Activated T-cell treated with anti-CD3 and anti-CD28 coated beads, Interleukin-2, amount 50 U/mL, for 72 hours (primary cell): ENCODE measurements at regions not wholly inside any gene's neighbourhood (a gene's known extent, or its start where the extent isn't known, plus 50 kb on each side); places are given as distances from the start of the nearest gene placed in this dataset.

ENCODE experiments used
- ATAC-seq, 2 donors: fragments of 150-1000 bp; cut with Tn5 transposase; replicated peaks in 1 of 2; 2 replicates each; pipeline ENCODE4 v1.10.0; 2021; ENCODE audit warnings: moderate library complexity in 2 of 2, mild to moderate bottlenecking in 1 of 2
- DNase-seq, 2 donors: peaks; one replicate each; pipeline ENCODE4 v3.0.0; 2021 to 2022; ENCODE audit warnings: mixed read lengths in 1 of 2
- H3K27ac Mint-ChIP-seq: one replicate; pipeline ENCODE4 v1.8.0; 2022; ENCODE audit warnings: mild to moderate bottlenecking, moderate library complexity, mixed read lengths
- H3K27me3 Mint-ChIP-seq: one replicate; pipeline ENCODE4 v1.8.0; 2022; ENCODE audit warnings: low read depth, mixed read lengths
- H3K36me3 Mint-ChIP-seq, 2 donors: one replicate each; pipeline ENCODE4 v1.8.0; 2022; ENCODE audit warnings: mixed read lengths in 2 of 2, mild to moderate bottlenecking in 1 of 2; ENCODE audit not compliant: insufficient read depth in 2 of 2
- H3K4me1 Mint-ChIP-seq: one replicate; pipeline ENCODE4 v1.8.0; 2022; ENCODE audit warnings: low read depth, mixed read lengths
- H3K4me3 Mint-ChIP-seq, 2 donors: one replicate each; pipeline ENCODE4 v1.8.0; 2022; ENCODE audit warnings: mild to moderate bottlenecking in 2 of 2, mixed read lengths in 2 of 2, moderate library complexity in 2 of 2
- H3K9me3 Mint-ChIP-seq, 2 donors: one replicate each; pipeline ENCODE4 v1.8.0; 2022; ENCODE audit warnings: mixed read lengths in 2 of 2

DNA sequence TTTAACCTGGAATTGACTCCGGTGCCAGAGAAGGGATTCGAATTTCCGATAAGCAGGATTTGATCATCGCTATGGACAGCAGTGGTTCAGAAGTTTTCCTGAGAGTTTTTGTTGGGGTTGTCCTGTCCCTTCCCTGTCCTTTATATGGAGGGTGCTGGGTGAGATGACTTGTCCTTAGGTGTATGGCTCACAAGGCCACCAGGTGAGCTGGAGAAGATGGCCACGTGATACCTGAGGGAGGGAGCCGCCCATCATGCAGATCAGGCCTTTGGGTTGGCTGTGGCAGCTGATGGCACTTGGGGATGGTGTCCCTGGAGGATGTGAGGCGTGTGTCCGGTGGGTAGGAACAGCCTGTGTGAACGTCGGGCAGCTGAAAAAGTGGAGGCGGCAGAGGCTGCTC lies 187.7 kb downstream of the PTPN20 start:
- Mint-ChIP-seq H3K27me3 (no peaks in the 10 kb centered on the region), H3K4me3 (no peak overlapping the region), H3K9me3 (peaks cover 0 to 2% of the 10 kb centered on the region in 2 donors), H3K4me1 (no peaks in the 10 kb centered on the region), H3K27ac (no peak overlapping the region), H3K36me3 (no peaks in the 10 kb centered on the region)
- ATAC-seq (no peak), DNase-seq (no peak)

DNA sequence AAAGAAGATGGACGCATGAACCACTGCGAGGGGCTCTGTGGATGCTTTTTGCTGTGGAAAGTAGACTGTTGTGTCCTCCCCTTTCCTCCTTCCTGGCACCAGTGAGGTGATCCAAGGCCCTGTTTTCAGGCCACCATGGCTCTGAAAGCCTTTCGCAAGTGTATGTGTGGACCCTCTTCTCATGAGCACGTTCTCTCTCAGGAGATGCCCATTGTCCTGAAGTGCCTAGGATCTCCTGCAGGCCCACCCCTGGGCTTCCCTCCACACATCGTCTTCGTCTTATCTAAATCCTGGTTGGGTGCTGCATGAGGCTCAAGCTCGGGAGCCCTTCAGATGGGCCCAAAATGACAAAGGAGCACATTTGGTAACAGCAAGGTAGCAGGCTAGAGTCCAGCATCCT lies 188.2 kb downstream of the PTPN20 start:
- peaks cover 0 to 2% of the 10 kb centered on the region in 2 donors for H3K9me3 Mint-ChIP-seq
- ATAC-seq = no peak
- H3K36me3 Mint-ChIP-seq = no peaks in the 10 kb centered on the region
- H3K27me3 Mint-ChIP-seq = no peaks in the 10 kb centered on the region
- H3K4me3 Mint-ChIP-seq = no peak overlapping the region
- DNase-seq = no peak
- H3K4me1 Mint-ChIP-seq = peaks cover 3% of the 10 kb centered on the region
- no peak overlapping the region for H3K27ac Mint-ChIP-seq

DNA sequence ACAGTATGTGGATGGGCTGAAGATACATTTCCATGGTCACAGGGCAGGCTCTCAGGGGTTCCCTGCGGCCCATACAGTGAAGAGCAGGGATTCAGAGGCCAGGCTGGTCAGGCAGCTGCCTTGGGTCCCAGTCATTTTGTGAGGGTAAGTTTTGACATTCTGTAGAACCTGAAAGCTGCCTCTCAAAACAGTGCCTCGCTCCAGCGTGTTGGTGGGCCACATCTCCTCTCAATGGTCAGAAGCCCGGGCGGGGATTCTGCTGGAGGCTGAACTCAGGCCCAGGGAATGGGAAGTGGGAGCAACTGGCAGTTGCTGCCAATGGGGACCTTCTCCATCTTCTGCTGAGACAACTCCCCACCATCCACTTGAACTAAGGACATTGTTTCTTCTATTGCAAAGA lies 190.0 kb downstream of the PTPN20 start:
- Mint-ChIP-seq H3K4me3 (no peak overlapping the region), H3K27ac (no peak overlapping the region), H3K36me3 (no peaks in the 10 kb centered on the region), H3K9me3 (no peaks in the 10 kb centered on the region), H3K4me1 (peaks cover 5% of the 10 kb centered on the region), H3K27me3 (no peaks in the 10 kb centered on the region)
- no peak for ATAC-seq
- no peak for DNase-seq

DNA sequence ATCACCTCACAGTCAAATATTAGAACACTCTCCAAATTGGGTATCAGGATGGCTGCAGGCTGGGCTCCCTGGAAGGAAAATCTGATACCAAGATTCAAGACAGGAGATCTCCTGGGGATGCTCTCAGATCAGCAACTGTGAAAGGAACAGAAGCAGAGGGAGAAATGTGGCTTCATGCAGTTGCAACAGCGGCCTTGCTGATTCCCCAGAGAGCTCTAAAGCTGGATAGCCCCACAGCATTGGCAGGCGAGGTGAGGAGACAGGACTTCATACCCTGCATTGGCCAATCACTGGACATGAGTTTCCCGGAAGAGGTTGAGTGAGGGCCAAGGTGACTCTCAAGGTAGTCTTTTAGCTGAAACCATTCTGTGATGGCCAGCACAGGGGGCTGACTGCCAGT lies 190.6 kb downstream of the PTPN20 start:
- ATAC-seq = no peak

DNA sequence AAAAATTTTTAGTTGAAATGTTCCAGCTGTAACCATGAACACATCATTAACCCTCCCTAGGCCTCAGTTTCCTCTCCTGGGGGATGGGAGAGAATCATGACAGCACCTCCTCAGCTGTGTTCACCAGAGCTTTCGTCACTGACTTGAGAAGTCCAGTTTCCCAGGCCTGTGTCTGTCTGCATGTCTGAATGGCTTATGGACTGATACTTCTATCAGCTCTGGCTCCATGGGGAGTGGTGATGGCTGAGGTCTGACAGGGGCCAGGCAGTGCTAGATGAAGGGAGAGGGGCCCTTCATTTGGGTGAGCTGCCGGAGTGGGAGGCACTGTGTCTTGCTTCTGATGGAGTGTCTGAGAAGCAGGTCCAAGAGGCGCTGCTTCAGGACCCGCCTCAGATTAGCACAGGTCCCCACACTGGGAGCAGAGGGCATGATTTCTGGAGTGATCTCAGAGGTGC lies 192.9 kb downstream of the PTPN20 start:
- H3K4me3 Mint-ChIP-seq = no peak overlapping the region
- no peaks in the 10 kb centered on the region for H3K27me3 Mint-ChIP-seq
- H3K9me3 Mint-ChIP-seq = no peaks in the 10 kb centered on the region
- H3K27ac Mint-ChIP-seq = no peak overlapping the region
- peaks cover 5% of the 10 kb centered on the region for H3K4me1 Mint-ChIP-seq
- no peaks in the 10 kb centered on the region for H3K36me3 Mint-ChIP-seq
- DNase-seq (no peak), ATAC-seq (no peak)

More for the DNA sequence above, 190.6 kb downstream of the PTPN20 start:
- DNase-seq = no peak
- no peaks in the 10 kb centered on the region for H3K9me3 Mint-ChIP-seq
- no peaks in the 10 kb centered on the region for H3K36me3 Mint-ChIP-seq
- no peaks in the 10 kb centered on the region for H3K27me3 Mint-ChIP-seq
- H3K27ac Mint-ChIP-seq = no peak overlapping the region
- no peak overlapping the region for H3K4me3 Mint-ChIP-seq
- H3K4me1 Mint-ChIP-seq = peaks cover 5% of the 10 kb centered on the region

DNA sequence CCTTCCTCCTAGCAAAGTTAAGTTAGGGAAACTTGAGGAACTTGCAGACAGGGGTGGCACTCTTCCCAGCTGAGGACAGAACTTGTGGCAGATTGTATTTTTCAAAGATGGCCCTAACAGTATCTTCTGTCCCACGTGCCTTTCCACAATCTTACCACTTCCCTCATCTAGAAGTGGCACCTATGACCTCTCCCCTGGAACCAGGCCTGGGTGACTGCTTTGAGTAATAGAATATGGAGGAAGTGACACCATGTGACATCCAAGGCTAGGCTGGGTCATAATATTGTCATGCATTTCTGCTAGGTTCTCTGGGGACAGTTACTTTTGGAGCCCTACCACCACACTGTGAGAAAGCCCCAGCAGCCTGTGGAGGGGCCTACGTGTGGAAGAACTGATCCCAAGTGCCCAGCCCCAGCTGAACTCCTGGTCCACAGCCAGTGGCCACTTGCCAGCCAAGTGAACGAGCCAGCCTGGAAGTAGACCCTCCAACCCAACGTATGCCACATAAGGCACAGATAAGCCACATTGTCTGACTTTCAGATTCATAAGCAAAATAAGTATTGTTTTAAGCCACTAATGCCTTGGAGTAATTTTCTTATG lies 193.7 kb downstream of the PTPN20 start:
- no peaks in the 10 kb centered on the region for H3K36me3 Mint-ChIP-seq
- peak in 1 of 2 donors; percentile 53 for ATAC-seq
- no peaks in the 10 kb centered on the region for H3K27me3 Mint-ChIP-seq
- DNase-seq = no peak
- H3K9me3 Mint-ChIP-seq = no peaks in the 10 kb centered on the region
- H3K4me1 Mint-ChIP-seq = peaks cover 5% of the 10 kb centered on the region
- no peak overlapping the region for H3K27ac Mint-ChIP-seq
- H3K4me3 Mint-ChIP-seq = no peak overlapping the region

DNA sequence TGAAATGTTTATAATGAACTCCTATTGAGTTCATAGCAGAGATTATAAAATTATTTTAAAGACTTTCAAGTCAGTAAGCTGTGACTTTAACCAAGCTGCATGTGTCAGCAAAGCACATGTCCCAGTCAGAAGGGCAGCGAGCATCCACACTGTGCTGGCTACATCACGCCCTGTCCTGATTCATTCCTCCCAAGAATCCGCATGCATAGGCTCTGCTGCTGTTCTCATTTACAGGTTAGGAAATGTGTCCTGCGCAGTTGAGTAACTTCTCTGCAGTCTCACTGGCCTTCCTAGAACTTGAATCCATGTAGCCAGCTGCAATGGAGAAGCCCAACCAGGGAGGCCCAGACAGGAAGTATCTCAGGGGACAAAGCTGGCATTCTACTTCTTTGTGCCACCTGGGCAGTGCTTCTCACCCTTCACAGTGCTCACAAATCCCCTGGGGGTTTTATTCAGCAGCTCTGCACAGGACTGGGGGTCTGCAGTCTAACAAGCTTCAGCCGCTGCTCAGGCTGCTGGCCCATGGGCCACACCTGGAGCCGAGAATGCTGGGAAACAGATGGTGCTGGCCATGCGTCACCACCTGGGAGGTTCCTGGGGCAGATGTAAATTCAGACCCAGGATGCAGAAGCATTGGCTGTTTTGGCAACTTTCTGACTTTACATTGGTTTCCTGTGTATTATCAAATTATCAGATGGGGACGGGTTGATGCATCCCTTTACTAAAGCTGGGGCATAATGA lies 192.8 kb upstream of the GDF10 start:
- Mint-ChIP-seq H3K4me1 (peaks cover 5% of the 10 kb centered on the region), H3K9me3 (no peaks in the 10 kb centered on the region), H3K27ac (no peak overlapping the region), H3K36me3 (no peaks in the 10 kb centered on the region), H3K4me3 (no peak overlapping the region), H3K27me3 (no peaks in the 10 kb centered on the region)
- DNase-seq (no peak), ATAC-seq (no peak)

DNA sequence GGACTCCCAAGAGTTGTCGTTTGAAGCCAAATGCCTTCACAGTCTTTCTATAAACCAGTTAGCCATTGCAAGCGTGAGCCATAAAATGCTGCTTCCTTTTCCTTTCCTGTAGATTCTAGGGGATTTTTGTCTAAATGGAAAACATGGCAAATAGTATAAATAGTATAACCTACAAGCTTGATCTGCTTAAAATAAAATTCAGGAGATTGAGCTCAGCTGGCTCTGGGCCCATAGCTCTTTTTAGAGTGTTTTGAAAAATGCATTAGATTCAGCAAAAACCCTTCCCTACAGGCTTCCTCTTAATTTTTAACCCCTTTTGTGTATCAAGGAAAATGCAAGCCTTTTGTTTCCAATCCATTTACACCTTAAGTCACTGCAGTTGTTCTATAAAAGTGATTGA lies 190.1 kb upstream of the GDF10 start:
- ATAC-seq (no peak), DNase-seq (no peak)
- H3K36me3 Mint-ChIP-seq = no peaks in the 10 kb centered on the region
- H3K4me1 Mint-ChIP-seq = no peaks in the 10 kb centered on the region
- H3K9me3 Mint-ChIP-seq = no peaks in the 10 kb centered on the region
- H3K4me3 Mint-ChIP-seq = no peak overlapping the region
- H3K27me3 Mint-ChIP-seq = no peaks in the 10 kb centered on the region
- H3K27ac Mint-ChIP-seq = no peak overlapping the region

DNA sequence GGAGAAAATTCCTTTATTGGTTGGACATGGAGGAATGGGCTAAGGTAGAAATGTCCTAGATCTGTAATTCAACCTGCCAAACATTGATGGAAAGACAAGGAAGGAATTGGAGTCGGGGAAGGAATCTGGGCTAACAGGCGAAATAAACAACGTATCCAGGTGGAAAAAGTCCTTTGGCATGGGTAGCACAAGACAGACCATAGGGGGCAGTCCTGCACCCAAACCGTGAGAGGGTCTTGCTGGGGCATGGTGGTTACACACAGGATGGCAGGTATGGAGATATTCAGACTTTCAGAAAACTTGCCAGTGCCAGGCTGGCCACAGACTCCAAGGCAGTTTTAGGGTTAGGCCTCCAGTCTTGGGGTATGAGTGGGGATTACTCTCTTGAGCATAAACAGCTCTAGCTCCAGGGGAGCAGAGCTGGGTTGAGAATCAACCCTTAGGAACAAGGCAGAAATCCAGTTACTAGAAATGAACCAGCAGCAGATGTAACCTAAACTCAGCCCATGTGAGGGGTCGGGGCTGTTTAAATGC lies 188.6 kb upstream of the GDF10 start:
- H3K4me3 Mint-ChIP-seq = no peak overlapping the region
- no peaks in the 10 kb centered on the region for H3K36me3 Mint-ChIP-seq
- H3K27me3 Mint-ChIP-seq = no peaks in the 10 kb centered on the region
- no peak for DNase-seq
- H3K4me1 Mint-ChIP-seq = no peaks in the 10 kb centered on the region
- H3K27ac Mint-ChIP-seq = no peak overlapping the region
- H3K9me3 Mint-ChIP-seq = no peaks in the 10 kb centered on the region
- ATAC-seq = no peak

DNA sequence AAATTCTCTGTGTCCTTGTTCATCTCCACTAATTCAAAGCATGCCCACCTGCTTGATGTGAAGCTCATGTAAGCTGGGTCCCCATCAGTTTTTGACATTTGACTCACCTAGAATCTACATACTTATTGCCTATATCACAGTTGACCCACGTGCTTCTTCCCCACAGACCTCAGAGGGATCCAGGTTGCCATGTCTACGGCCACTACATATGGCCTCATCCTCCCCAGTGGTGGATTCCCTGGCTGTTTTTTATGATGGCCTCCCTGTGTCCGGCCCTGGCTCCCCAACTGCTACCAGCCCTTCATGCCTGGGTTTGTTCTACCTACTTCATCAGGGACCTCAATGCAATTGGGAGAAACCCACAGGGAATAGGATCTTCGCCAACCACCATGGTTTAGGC lies 187.4 kb upstream of the GDF10 start:
- Mint-ChIP-seq H3K9me3 (no peaks in the 10 kb centered on the region), H3K27me3 (no peaks in the 10 kb centered on the region), H3K36me3 (no peaks in the 10 kb centered on the region), H3K27ac (no peak overlapping the region), H3K4me1 (no peaks in the 10 kb centered on the region), H3K4me3 (no peak overlapping the region)
- ATAC-seq (no peak), DNase-seq (no peak)

DNA sequence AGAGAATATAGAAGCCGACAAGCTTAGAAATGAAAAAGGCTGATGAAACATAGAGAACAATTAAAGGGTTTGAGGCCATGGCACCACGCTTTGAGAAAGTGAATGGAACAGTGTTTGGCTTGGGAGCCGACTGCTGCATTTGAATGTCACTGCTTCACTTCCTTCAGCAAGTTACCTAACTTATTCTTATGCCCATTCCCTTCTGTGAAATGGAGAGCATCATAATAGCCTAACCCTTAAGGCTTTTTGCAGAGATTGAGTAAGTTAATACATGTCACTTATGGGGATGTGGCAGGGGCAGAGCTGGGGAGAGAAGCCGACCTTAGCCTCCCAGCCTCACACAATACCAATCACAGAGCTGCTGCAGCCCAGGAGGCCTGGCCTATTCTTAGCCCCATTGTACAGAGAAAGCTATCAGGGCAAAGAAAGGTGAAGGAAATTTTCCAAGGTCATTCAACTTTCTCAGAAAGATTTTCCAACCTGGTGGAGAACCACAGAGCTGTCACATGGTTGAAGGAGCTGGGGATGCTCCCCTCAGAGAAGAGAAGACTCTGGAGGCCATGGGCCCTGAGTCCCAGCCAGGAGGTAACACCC lies 186.0 kb upstream of the GDF10 start:
- H3K9me3 Mint-ChIP-seq = no peaks in the 10 kb centered on the region
- H3K27ac Mint-ChIP-seq = no peak overlapping the region
- no peak for ATAC-seq
- H3K27me3 Mint-ChIP-seq = no peaks in the 10 kb centered on the region
- no peak overlapping the region for H3K4me3 Mint-ChIP-seq
- H3K36me3 Mint-ChIP-seq = no peaks in the 10 kb centered on the region
- no peak for DNase-seq
- no peaks in the 10 kb centered on the region for H3K4me1 Mint-ChIP-seq

DNA sequence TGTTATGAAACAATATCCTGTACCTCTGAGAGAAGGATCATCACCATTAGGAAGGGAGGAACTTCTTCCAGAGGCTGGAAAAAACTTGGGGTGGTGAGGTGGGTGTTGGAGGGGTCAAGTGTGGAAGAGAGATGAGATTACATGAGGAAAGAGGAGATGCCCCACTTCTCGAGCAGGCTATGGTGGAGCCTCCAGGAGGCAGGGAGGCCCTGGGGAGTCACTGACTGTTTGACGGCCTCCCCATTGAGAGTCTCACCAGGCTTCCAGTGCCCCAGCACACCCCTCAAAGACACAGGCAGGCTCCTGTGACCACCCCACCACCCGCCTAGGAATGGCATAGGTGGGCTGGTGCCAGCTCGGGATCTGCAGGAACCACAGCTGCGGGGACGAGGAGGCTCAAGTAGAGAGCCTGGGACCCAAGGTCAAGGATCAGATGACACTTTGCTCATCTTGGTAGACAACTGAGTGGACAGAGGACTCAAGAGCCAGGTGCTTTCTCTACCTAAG lies 185.3 kb upstream of the GDF10 start:
- no peak overlapping the region for H3K27ac Mint-ChIP-seq
- H3K4me3 Mint-ChIP-seq = no peak overlapping the region
- no peaks in the 10 kb centered on the region for H3K36me3 Mint-ChIP-seq
- no peaks in the 10 kb centered on the region for H3K9me3 Mint-ChIP-seq
- H3K4me1 Mint-ChIP-seq = no peaks in the 10 kb centered on the region
- no peak for ATAC-seq
- H3K27me3 Mint-ChIP-seq = no peaks in the 10 kb centered on the region
- no peak for DNase-seq

DNA sequence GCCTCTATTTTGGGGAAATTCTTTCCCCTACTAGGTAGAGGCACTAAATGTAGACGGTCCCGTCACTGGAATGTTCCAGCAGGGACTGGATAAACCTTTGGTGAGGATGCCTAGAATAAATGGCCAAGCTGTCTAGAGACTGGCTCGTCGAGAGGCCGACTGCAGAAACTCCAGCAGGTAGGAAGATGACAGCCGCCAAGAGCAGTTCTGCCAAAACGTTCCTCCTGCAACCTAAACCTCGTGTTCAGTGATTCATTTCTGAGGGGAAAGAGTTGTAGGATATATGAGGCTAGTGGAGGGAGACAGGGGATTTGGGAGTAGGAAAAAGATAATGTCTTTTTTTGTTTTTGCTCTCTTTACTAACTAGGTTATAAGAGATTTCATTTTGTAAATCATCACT lies 184.7 kb upstream of the GDF10 start:
- H3K9me3 Mint-ChIP-seq = no peaks in the 10 kb centered on the region
- no peak for ATAC-seq
- DNase-seq = no peak

More for the DNA sequence above, 184.7 kb upstream of the GDF10 start:
- H3K36me3 Mint-ChIP-seq = no peaks in the 10 kb centered on the region
- no peaks in the 10 kb centered on the region for H3K4me1 Mint-ChIP-seq
- H3K27ac Mint-ChIP-seq = no peak overlapping the region
- H3K27me3 Mint-ChIP-seq = no peaks in the 10 kb centered on the region
- no peak overlapping the region for H3K4me3 Mint-ChIP-seq
